SK-MEL-5 (cell line): ENCODE measurements at regions not wholly inside any gene's neighbourhood (a gene's known extent, or its start where the extent isn't known, plus 50 kb on each side); places are given as distances from the start of the nearest gene placed in this dataset.

Experiments used
- DNase-seq: peaks from one replicate; pipeline ENCODE4 v3.0.0-alpha.2; 2016; ENCODE audit warnings: low read depth, low spot score
- in situ Hi-C: cut with HindIII; loops from 2 replicates; pipeline ENCODE4 v1.10.0; 2016; ENCODE audit warnings: low sequenced_read_pairs, high pct_unique_total_duplicates, low pct_unique_long_range_greater_than_20kb

DNA sequence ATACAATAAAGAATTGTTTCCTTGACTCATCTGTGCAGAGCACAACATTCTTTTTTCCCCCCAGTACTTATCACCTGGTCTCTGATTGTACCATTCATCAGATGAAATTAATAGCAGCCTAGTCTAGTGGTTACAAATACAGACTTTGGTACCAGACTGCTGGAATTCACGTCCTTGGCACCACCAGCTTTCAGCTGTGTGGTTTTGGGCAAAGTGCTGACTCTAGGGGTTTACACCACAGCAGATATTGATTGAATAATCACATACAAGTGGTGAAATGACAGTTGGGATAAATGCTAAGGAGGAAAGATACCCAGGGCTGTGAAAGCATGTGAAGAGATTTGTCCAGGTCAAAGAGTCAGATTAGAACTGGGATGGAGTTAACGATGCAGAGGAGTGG, 79.3 kb upstream of the ATP10B start:
- no peak for DNase-seq
- in situ Hi-C loops, result no loop called here

DNA sequence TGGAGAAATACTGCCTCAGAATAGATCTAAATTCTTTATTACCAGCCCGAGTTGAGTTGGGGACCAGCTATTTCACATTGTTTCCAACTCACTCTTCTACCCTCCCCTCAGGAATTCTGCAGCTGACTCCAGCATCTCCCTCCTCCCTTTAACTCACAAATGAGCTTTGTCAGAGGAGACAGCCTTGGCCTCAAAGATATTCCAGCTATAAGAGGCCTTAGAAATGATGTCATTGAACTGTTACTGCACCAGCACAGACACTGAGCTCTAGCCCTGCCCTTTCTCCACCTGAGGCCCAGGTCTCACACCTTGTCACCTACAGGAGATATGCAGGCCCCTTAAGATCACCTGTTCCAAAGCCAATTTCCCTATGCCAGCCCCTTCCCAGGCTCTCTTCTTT, 78.4 kb upstream of the ATP10B start:
- DNase-seq, result peak; percentile 31
- in situ Hi-C loops, result no loop called here

GRCh38 chr5:160929906-160930305, 77.9 kb upstream of the ATP10B start:
- no peak for DNase-seq
- in situ Hi-C loops, result no loop called here

GRCh38 chr5:160929360-160929759, 77.3 kb upstream of the ATP10B start:
- no peak for DNase-seq
- in situ Hi-C loops, result no loop called here

GRCh38 chr5:160926428-160926827, 74.4 kb upstream of the ATP10B start:
- DNase-seq, result no peak

DNA sequence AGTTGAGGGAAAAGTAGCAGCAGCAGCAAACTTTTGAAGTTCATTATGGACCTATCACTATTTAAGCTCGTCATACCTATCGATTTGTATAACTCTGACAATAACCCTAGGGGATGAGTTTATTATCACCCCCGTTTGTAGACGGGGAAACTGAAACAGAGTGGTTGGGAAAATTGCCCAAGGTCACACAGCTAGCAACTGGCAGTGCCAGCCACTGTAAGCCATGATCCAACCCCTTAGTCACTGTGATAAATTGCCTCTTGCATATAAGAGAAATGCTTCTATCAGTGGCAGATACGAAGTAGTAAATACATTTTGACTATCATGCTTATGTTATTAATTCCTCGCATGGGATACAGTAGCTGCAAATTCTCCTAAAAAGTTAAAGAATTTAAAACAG, 73.3 kb upstream of the ATP10B start:
- in situ Hi-C loops, result no loop called here
- DNase-seq, result no peak

More at GRCh38 chr5:160926428-160926827, 74.4 kb upstream of the ATP10B start:
- in situ Hi-C loops, result no loop called here

GRCh38 chr5:160923936-160924710, 72.1 kb upstream of the ATP10B start:
- DNase-seq, result no peak
- in situ Hi-C loops, result no loop called here

DNA sequence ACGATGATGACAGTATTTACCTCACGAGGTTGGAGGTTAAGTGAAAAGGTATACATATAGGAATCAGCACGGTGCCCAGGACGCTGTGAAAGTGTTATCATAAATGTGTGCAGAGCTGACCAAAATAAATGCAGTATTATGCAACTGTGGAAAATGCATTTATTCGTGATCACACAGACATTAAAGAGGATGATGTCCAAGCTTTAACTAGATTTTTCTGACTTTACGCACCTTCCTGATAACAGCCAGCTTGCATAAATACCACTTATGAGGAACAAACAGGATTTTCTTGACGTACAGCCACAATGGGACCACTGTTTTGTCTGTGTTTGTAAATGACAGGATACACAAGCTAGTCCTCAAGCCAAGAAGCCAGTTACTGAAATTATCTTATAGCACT, 71.4 kb upstream of the ATP10B start:
- in situ Hi-C loops, result no loop called here
- DNase-seq, result no peak

- in situ Hi-C loops, result no loop called here
- no peak for DNase-seq
Measured at GRCh38 chr5:160922311-160922710, 70.3 kb upstream of the ATP10B start.

- in situ Hi-C loops, result no loop called here
- DNase-seq, result no peak
Measured at GRCh38 chr5:160921423-160922285, 69.6 kb upstream of the ATP10B start.

- in situ Hi-C loops, result no loop called here
Measured at GRCh38 chr5:160919626-160920025, 67.6 kb upstream of the ATP10B start.

DNA sequence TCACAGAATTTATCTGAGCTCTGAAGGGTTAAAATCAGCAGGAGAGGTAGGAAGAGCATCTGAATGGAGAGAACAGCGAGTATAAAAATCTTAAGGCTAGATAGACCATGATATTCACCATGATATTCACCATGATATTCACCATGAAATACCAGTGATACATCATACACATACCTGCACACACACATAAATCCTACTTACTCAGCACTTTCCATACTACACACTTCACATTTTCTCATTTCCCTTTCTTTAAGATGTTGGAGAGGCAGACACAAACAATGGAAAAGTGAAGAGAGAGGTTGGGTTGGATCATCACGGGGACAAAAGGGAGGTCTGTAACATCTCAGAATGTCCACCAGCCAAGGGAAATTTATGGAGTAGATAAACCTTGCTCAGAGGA, 66.4 kb upstream of the ATP10B start:
- DNase-seq, result no peak
- in situ Hi-C loops, result no loop called here

More at GRCh38 chr5:160919626-160920025, 67.6 kb upstream of the ATP10B start:
- no peak for DNase-seq

DNA sequence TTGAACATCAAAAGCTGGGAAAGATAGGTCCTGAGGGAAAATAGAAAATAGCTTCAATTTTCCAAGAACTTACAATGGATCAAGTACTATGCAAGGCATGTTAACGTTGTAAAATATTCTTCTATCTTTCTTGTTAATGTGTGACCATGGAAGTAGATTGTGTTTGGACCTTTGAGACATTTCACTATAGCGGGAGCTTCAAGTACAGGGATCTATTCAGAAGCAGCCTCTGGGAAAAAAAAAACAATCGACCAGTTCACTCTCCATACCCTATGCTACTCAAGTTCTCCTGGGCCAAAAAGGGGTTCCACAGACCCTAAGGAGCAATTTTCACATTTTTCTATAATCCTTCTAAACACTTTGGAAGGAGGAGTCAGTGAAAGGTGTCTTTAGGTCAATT, 54.1 kb upstream of the ATP10B start:
- in situ Hi-C loops, result no loop called here
- DNase-seq, result no peak

DNA sequence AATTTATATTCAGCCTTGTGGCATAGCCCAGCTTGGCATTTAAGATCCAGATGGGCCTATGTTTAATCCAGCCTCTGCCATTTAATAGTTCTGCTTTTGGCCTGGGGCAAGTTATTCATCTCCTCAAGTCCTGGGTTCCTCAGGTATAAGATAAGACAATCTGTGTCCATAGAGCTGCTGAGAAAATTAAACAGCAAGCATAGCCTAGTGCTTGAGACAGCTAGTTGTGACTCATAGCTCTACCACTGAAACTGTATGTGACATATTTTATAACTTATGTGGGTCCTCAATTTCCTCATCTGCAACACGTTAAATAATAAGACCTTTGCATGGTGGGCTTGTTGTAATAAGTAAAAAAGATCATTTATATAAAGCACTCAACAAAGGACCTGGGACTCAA, 53.3 kb upstream of the ATP10B start:
- in situ Hi-C loops, result no loop called here
- DNase-seq, result no peak

- in situ Hi-C loops, result no loop called here
- no peak for DNase-seq
Measured at GRCh38 chr5:160904591-160904990, 52.6 kb upstream of the ATP10B start.

DNA sequence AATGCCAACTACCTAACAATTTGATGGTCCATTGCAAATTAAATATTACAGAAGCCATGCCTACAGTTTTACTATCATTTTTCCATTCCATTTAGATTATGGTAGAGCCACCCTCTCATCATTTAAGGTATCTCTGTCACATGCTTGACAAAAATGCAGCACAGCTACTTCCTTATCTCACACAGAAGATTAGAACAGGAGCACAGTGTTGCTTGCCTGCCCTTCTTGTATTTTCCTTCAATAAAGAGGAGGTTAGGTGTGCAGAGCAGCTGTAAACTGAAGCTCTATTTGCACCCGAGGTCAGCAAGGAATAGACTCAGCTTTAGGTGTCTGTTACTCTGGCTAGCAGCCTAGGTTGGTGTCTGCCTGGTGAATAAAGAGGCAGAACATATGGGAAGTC, 51.5 kb upstream of the ATP10B start:
- in situ Hi-C loops, result no loop called here
- no peak for DNase-seq

DNA sequence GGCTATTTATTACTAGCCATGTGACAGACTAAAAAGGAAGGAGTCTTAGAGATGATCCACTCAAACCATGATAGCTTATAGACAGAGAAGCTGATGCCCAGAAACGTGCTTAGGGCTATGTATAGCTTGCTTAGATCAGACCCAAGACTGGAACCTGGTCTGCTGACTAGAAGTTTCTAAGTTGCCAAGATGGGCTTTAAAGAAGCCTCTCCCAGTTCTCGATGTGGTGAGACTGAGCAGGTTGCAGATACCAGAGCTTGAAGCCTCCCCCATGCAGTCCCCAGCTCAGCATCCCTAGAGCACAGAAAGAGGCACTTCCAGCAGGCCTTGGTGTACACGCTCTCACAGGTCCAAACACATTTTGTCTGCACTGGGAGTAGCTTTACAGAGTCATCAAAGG, 51.1 kb upstream of the ATP10B start:
- in situ Hi-C loops, result no loop called here
- DNase-seq, result no peak
